Effector memory CD4-positive, alpha-beta T cell (primary cell): ENCODE measurements at regions not wholly inside any gene's neighbourhood (a gene's known extent, or its start where the extent isn't known, plus 50 kb on each side); places are given as distances from the start of the nearest gene placed in this dataset.

Source experiments
- DNase-seq, 3 donors: peaks; one replicate each; pipeline ENCODE4 v3.0.0-alpha.2; 2020
- H3K27ac ChIP-seq: 2 replicates; pipeline ENCODE4 v1.7.0; 2013; ENCODE audit warnings: mild to moderate bottlenecking, low read length, moderate library complexity; ENCODE audit not compliant: insufficient read depth, poor library complexity, severe bottlenecking
- H3K27me3 ChIP-seq: replicated peaks from 2 replicates; pipeline ENCODE4 v1.7.0; 2013; ENCODE audit warnings: mild to moderate bottlenecking, low read length; ENCODE audit not compliant: insufficient read depth, control insufficient read depth, poor library complexity, severe bottlenecking
- H3K36me3 ChIP-seq: 2 replicates; pipeline ENCODE4 v1.7.0; 2013; ENCODE audit warnings: mild to moderate bottlenecking, low read length, moderate library complexity; ENCODE audit not compliant: control insufficient read depth, insufficient read depth
- H3K4me1 ChIP-seq: 2 replicates; pipeline ENCODE4 v1.7.0; 2013; ENCODE audit warnings: low read length, mild to moderate bottlenecking; ENCODE audit not compliant: control insufficient read depth, insufficient read depth, poor library complexity, severe bottlenecking
- H3K4me3 ChIP-seq: 2 replicates; pipeline ENCODE4 v1.7.0; 2013; ENCODE audit warnings: low read length, low read depth, mild to moderate bottlenecking; ENCODE audit not compliant: insufficient read depth, poor library complexity, severe bottlenecking
- H3K9me3 ChIP-seq: 2 replicates; pipeline ENCODE4 v1.7.0; 2013; ENCODE audit warnings: mild to moderate bottlenecking, low read length, moderate library complexity; ENCODE audit not compliant: control insufficient read depth

GRCh38 chr19:46911456-46911855 is 50.7 kb downstream of the ARHGAP35 start:
- Histone ChIP-seq H3K4me3 (no peak overlapping the region), H3K9me3 (no peaks in the 10 kb centered on the region), H3K27ac (no peak overlapping the region), H3K27me3 (no peaks in the 10 kb centered on the region), H3K36me3 (no peaks in the 10 kb centered on the region), H3K4me1 (no peaks in the 10 kb centered on the region)
- DNase-seq = no peak

GRCh38 chr19:46913198-46913851 is 52.5 kb downstream of the ARHGAP35 start:
- no peak for DNase-seq
- Histone ChIP-seq H3K27me3 (no peaks in the 10 kb centered on the region), H3K27ac (no peak overlapping the region), H3K4me1 (no peaks in the 10 kb centered on the region), H3K4me3 (no peak overlapping the region), H3K36me3 (no peaks in the 10 kb centered on the region), H3K9me3 (no peaks in the 10 kb centered on the region)

DNA sequence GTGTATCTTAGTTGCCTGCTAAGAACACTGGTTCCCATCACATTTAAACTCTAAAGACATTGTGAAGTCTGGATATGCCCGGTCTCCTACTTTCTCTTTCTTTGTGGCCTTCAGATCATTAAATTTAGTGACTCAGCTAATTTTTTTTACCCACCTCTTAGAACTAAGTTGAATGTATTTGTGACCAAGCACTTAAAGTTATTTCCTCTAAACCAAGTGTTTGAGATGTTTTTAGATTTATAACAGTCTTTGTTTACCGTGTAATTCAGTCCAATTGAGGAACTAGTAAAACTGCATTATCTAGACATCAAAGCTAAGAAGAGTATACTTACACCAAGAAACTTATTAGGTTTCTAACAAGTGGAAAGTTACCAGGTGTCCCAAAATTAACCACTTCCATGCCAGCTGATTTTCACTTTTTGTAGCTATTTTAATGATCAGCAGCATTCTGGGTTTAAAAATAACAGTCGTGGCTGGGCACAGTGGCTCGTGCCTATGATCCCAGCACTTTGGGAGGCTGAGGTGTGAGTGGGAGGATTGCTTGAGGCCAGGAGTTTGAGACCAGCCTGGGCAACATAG is 53.1 kb downstream of the ARHGAP35 start:
- peaks cover 5% of the 10 kb centered on the region for H3K36me3 ChIP-seq
- H3K27ac ChIP-seq = no peak overlapping the region
- no peak for DNase-seq
- H3K4me1 ChIP-seq = no peaks in the 10 kb centered on the region
- H3K27me3 ChIP-seq = no peaks in the 10 kb centered on the region
- H3K4me3 ChIP-seq = no peak overlapping the region
- H3K9me3 ChIP-seq = no peaks in the 10 kb centered on the region

- Histone ChIP-seq H3K27ac (no peak overlapping the region), H3K36me3 (peaks cover 19% of the 10 kb centered on the region), H3K4me1 (no peaks in the 10 kb centered on the region), H3K4me3 (no peak overlapping the region), H3K9me3 (no peaks in the 10 kb centered on the region), H3K27me3 (no peaks in the 10 kb centered on the region)
- no peak for DNase-seq
Measured at GRCh38 chr19:46915386-46915785, 54.6 kb downstream of the ARHGAP35 start.

DNA sequence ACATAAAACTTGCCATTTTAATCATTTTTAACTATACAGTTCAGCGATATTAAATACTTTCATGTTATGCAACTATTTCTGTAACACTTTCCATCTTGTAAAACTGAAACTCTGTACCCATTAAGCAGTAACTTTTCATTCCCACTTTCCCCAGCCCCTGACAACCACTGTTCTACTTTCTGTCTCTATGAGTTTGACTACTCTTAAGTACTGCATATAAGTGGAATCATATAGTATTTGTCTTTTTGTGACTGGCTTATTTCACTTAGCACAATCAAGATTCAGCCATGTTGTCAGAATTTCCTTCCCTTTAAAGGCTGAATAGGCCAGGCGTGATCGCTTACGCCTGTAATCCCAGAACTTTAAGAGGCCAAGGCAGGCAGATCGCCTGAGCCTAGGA is 56.2 kb downstream of the ARHGAP35 start:
- Histone ChIP-seq H3K27me3 (no peaks in the 10 kb centered on the region), H3K4me3 (no peak overlapping the region), H3K9me3 (no peaks in the 10 kb centered on the region), H3K27ac (no peak overlapping the region), H3K4me1 (no peaks in the 10 kb centered on the region), H3K36me3 (peaks cover 32% of the 10 kb centered on the region)
- DNase-seq = no peak

GRCh38 chr19:46919324-46919723 is 58.5 kb downstream of the ARHGAP35 start:
- peaks cover 4% of the 10 kb centered on the region for H3K4me1 ChIP-seq
- H3K9me3 ChIP-seq = no peaks in the 10 kb centered on the region
- H3K27ac ChIP-seq = no peak overlapping the region
- DNase-seq = no peak
- no peak overlapping the region for H3K4me3 ChIP-seq
- H3K27me3 ChIP-seq = no peaks in the 10 kb centered on the region
- peaks cover 32% of the 10 kb centered on the region for H3K36me3 ChIP-seq

GRCh38 chr19:46920362-46920761 is 59.6 kb downstream of the ARHGAP35 start:
- DNase-seq = no peak
- no peak overlapping the region for H3K4me3 ChIP-seq
- H3K36me3 ChIP-seq = peaks cover 32% of the 10 kb centered on the region
- no peaks in the 10 kb centered on the region for H3K9me3 ChIP-seq
- no peak overlapping the region for H3K27ac ChIP-seq
- H3K4me1 ChIP-seq = peaks cover 15% of the 10 kb centered on the region
- no peaks in the 10 kb centered on the region for H3K27me3 ChIP-seq

GRCh38 chr19:46921071-46921470 is 60.3 kb downstream of the ARHGAP35 start:
- no peaks in the 10 kb centered on the region for H3K9me3 ChIP-seq
- H3K36me3 ChIP-seq = peaks cover 32% of the 10 kb centered on the region
- DNase-seq = no peak
- H3K27ac ChIP-seq = no peak overlapping the region
- H3K27me3 ChIP-seq = no peaks in the 10 kb centered on the region
- no peak overlapping the region for H3K4me3 ChIP-seq
- peaks cover 16% of the 10 kb centered on the region for H3K4me1 ChIP-seq

DNA sequence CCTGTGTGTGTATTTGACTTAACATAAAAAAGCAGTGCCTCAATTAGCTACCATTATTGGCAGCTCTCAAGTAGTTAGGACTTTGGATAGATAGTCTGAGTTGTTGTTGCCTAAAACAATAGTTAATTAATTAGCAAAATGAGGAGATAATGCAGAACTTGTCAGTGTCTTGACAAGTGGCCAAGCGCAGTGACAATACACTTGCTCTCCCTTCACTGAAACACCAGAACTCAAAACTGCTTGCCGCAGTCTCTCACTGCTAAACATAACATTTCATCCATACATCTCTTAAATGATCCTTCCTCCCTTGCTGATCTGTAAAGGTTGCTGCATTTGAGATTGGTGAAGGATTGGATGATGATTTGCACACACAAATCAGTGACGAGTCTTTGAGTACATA is 61.7 kb downstream of the ARHGAP35 start:
- H3K9me3 ChIP-seq = no peaks in the 10 kb centered on the region
- no peak overlapping the region for H3K4me3 ChIP-seq
- H3K27me3 ChIP-seq = no peaks in the 10 kb centered on the region
- H3K27ac ChIP-seq = no peak overlapping the region
- peaks cover 19% of the 10 kb centered on the region for H3K4me1 ChIP-seq
- H3K36me3 ChIP-seq = peaks cover 32% of the 10 kb centered on the region
- DNase-seq = no peak

- H3K4me1 ChIP-seq = peaks cover 23% of the 10 kb centered on the region
- no peaks in the 10 kb centered on the region for H3K9me3 ChIP-seq
- H3K36me3 ChIP-seq = peaks cover 17% of the 10 kb centered on the region
- H3K27ac ChIP-seq = no peak overlapping the region
- no peak overlapping the region for H3K4me3 ChIP-seq
- no peak for DNase-seq
- no peaks in the 10 kb centered on the region for H3K27me3 ChIP-seq
Measured at GRCh38 chr19:46924874-46925547, 64.2 kb downstream of the ARHGAP35 start.
